ENCODE measurements at regions not wholly inside any gene's neighbourhood (a gene's known extent, or its start where the extent isn't known, plus 50 kb on each side); places are given as distances from the start of the nearest gene placed in this dataset.

DNA sequence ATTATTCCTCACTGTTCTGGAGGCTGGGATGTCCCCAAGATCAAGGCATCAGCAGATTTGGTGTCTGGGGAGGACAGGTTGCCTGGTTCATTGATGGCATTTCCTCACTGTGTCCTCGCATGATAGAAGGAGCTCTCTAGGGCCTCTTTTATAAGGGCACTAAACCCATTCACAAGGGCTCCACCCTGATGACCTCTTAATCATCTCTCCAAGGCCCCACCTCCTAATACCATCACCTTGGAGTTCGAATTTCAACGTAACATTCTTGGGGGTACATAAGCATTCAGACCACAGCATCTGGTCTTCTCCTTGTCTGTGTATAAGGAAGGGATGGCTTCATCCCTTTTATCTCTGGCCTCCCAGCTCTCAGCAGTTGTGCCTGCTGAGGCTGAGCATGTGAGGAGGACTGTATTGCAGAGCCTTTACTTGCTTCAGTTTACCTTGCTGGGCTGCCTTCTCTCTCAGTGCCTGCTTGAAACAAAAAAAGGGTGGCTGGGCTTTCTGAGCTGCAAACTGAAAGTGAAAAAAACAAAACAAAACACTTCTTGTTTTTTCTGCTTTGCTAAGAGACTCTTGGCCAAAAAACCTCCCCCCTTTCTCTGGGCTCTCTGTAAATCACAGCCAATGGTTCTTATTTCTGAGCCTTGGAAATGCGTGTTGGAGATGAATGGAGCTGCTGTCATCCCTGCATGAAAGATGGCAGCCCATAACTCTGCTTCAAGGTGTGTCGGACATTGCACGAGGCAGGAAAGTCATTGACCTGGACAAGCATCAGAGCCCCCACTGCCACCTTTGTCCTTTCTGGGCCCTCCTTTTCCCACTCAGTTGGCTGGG is 75.8 kb downstream of the RHOU start:
- TF ChIP-seq, protein P1, sequence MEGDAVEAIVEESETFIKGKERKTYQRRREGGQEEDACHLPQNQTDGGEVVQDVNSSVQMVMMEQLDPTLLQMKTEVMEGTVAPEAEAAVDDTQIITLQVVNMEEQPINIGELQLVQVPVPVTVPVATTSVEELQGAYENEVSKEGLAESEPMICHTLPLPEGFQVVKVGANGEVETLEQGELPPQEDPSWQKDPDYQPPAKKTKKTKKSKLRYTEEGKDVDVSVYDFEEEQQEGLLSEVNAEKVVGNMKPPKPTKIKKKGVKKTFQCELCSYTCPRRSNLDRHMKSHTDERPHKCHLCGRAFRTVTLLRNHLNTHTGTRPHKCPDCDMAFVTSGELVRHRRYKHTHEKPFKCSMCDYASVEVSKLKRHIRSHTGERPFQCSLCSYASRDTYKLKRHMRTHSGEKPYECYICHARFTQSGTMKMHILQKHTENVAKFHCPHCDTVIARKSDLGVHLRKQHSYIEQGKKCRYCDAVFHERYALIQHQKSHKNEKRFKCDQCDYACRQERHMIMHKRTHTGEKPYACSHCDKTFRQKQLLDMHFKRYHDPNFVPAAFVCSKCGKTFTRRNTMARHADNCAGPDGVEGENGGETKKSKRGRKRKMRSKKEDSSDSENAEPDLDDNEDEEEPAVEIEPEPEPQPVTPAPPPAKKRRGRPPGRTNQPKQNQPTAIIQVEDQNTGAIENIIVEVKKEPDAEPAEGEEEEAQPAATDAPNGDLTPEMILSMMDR (conservative IDR thresholded peaks at IDR 0.05; ENCODE audit: low read depth in 2 of 2) = no peak
- TF ChIP-seq EZH2 (IDR thresholded peaks at IDR 0.05; ENCODE audit: low read depth, unreplicated experiment) (no peak), EZH2phosphoT487 (IDR thresholded peaks at IDR 0.05; ENCODE audit: unreplicated experiment) (no peak)

Data from GM23338 (cell line).